AG09309 (cell line): ENCODE measurements at regions not wholly inside any gene's neighbourhood (a gene's known extent, or its start where the extent isn't known, plus 50 kb on each side); places are given as distances from the start of the nearest gene placed in this dataset.

Source experiments
- DNase-seq: peaks from one replicate; pipeline ENCODE4 v3.0.0-alpha.2; 2010; ENCODE audit warnings: low read depth
- H3K4me3 ChIP-seq: 2 replicates; pipeline ENCODE4 v1.5.1; 2011; ENCODE audit warnings: mild to moderate bottlenecking, low read depth, low read length, moderate library complexity; ENCODE audit not compliant: control insufficient read depth
- TF ChIP-seq, protein P1 (sequence below): IDR thresholded peaks from 2 replicates; pipeline ENCODE4 v1.5.1; 2011; ENCODE audit warnings: mild to moderate bottlenecking, low read depth, low read length, inconsistent platforms; ENCODE audit not compliant: insufficient read depth, control insufficient read depth; ENCODE audit errors: missing control alignments

DNA sequence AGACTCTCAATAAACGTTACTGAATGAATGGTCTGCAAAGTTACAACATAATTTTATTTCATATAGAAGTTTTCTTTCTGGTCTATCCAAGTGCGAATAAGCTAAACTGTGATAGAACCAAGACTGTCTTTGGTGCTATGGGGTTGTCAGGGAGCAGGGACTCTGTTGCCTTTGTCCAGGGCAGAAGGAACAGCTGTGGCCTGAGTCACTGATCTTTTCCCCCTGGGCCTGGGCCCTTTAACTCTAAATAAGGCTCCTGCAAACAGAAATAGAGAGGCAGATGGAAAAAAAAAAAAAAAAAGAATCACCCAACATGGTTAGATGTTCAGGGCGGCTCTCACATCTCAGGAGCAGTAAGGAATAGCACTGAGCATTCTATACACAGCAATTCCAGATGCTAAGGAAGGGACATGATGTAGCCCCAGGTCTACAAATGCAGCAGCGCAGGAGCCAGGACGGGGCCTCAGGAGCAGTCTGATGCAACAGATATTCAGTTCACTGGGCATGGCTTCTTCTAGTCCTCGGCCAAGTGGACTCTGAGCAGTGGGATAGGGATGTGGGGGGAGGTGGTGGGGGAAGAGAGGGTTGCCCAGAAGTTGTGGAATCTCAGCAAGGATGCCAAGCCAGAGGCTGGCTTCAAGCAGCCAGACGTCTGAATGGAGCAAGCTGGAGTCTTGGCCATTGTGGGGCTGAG, 247.1 kb upstream of the SIX2 start:
- H3K4me3 ChIP-seq: no peak overlapping the region
- TF ChIP-seq, protein P1, sequence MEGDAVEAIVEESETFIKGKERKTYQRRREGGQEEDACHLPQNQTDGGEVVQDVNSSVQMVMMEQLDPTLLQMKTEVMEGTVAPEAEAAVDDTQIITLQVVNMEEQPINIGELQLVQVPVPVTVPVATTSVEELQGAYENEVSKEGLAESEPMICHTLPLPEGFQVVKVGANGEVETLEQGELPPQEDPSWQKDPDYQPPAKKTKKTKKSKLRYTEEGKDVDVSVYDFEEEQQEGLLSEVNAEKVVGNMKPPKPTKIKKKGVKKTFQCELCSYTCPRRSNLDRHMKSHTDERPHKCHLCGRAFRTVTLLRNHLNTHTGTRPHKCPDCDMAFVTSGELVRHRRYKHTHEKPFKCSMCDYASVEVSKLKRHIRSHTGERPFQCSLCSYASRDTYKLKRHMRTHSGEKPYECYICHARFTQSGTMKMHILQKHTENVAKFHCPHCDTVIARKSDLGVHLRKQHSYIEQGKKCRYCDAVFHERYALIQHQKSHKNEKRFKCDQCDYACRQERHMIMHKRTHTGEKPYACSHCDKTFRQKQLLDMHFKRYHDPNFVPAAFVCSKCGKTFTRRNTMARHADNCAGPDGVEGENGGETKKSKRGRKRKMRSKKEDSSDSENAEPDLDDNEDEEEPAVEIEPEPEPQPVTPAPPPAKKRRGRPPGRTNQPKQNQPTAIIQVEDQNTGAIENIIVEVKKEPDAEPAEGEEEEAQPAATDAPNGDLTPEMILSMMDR: no peak
- no peak for DNase-seq

DNA sequence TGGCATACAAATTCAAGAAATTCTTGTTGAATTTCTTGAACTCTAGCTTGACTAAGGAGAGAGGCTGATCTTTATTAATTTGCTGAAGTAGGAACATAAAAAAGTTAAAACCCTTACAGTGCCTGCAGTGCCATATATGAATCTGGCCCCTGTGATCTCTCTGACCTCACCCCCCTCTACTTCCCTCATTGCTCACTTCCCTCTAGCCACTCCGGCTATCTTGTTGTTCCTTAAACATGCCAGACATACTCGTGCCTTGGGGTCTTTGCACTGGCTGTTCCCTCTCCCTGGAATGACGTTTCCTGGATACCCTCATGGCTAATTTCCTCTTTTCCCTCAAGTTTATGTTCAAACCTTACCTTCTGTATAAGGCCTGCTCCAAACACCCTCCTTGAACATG, 246.3 kb upstream of the SIX2 start:
- no peak for DNase-seq
- no peak overlapping the region for H3K4me3 ChIP-seq
- TF ChIP-seq, protein P1: no peak

DNA sequence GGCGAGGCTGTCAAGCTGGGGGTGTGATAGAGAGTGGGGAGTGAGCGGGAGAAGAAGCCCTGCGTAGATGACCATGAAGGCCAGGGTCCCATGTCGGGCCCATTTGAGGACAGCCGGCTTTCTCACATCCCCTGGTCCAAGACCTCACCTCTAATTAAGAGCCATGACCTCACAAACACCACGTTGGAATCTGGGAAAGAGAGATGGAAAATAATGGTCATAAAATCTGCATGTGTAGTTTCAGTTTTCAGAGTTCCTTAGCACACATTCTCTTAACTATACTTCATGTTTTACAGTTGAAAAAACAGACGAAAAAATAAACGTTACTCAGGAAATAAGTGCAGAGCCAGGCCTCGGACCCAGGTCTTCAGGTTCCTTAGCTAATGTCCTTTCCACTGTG, 244.8 kb upstream of the SIX2 start:
- H3K4me3 ChIP-seq: no peak overlapping the region
- DNase-seq: no peak
- TF ChIP-seq, protein P1: no peak

DNA sequence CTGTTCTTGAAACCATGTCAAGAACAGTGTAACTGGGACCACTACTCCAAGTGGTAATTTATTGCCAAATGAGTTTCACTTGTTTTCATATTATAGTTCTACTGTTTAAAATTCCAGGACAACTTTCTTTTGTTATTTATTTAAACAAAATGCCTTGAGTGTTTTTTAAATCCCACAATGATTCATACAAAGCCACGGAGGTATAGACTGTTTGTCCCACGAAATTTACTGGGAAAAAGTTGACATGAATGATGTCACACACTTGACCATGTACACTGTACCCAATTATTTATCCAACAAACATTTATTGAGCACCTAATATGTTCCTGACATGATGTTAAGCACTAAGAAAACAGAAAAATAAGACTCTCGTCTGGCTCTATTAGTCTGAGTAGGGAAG, 243.9 kb upstream of the SIX2 start:
- TF ChIP-seq, protein P1: no peak
- no peak for DNase-seq
- no peak overlapping the region for H3K4me3 ChIP-seq

DNA sequence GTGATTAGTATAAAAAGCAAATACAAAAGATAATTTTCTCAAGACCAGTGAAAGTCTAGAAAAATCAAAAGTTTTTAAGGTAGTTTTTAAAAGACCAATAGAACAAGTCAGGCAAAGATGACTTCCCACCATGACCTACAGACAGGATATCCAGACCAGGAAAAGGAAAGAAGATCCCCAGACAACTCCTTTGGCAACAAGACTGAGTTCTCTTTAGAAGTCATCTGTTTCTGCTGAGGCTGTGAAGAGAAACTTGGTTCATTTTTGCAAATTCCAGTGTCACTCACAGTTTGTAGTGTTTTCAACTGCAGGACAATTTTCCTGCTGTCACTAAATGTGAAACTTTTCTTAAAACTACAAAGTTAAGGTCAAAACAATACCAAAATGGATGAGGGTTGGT, 240.9 kb upstream of the SIX2 start:
- no peak for DNase-seq
- TF ChIP-seq, protein P1: no peak

DNA sequence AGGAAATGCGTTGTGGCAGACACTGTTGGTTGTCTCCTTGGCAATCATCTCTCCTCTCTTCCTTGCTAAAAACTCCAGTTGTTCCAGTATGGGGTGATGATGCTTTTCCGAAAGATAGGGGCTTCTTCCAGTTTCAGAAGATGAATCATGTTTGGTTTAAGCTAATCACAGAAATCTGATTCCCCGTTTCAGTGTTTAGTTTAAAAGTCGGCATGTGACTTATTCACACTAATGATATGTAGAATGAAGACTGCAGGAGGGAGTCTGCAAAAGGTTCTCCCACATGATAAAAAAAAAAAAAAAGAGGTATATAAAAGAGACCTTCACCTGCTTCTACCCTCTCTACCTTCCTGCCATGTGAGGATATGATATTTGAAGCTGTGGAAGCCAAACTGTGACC, 239.0 kb upstream of the SIX2 start:
- no peak for DNase-seq
- TF ChIP-seq, protein P1: no peak
- no peak overlapping the region for H3K4me3 ChIP-seq

More for the DNA sequence above, 240.9 kb upstream of the SIX2 start:
- H3K4me3 ChIP-seq: no peak overlapping the region

DNA sequence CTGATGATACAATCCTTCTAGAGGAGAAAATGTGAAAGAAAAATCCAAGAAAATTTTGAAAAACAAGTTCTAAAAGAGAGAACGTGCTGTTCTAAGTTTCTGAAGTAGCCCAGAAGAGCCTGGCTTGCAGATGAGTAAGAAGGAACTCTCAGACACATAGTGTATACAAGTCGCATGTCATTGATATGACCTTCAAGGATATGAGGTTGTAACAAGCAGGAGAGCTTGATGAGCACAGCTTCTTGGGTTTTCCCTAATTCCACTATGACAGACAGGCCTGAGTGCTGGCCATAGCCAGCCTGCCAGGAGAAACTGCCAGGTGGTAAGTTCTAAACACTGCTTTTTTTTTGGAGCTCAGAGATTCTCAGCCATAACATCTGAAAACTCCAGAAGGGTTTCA, 235.7 kb upstream of the SIX2 start:
- TF ChIP-seq, protein P1: no peak
- DNase-seq: no peak
- H3K4me3 ChIP-seq: no peak overlapping the region
